Mucosa of rectum (tissue), 2 donors: ENCODE measurements at regions not wholly inside any gene's neighbourhood (a gene's known extent, or its start where the extent isn't known, plus 50 kb on each side); places are given as distances from the start of the nearest gene placed in this dataset.

Source experiments
- H3K27ac ChIP-seq, 2 donors: one replicate each; pipeline ENCODE4 v1.7.0; 2013; ENCODE audit warnings: inconsistent platforms in 2 of 2, low read depth in 2 of 2, low read length in 2 of 2
- H3K27me3 ChIP-seq, 2 donors: one replicate each; pipeline ENCODE4 v1.7.0; 2013; ENCODE audit warnings: low read length in 2 of 2; ENCODE audit not compliant: control insufficient read depth in 2 of 2, insufficient read depth in 2 of 2
- H3K36me3 ChIP-seq, 2 donors: one replicate each; pipeline ENCODE4 v1.7.0; 2013; ENCODE audit warnings: low read length in 2 of 2; ENCODE audit not compliant: control insufficient read depth in 2 of 2, insufficient read depth in 2 of 2
- H3K4me1 ChIP-seq, 2 donors: one replicate each; pipeline ENCODE4 v1.7.0; 2013; ENCODE audit warnings: low read length in 2 of 2, mild to moderate bottlenecking in 1 of 2; ENCODE audit not compliant: control insufficient read depth in 2 of 2, insufficient read depth in 2 of 2
- H3K4me3 ChIP-seq, 2 donors: one replicate each; pipeline ENCODE4 v1.7.0; 2013; ENCODE audit warnings: low read length in 2 of 2
- H3K9ac ChIP-seq, 2 donors: one replicate each; pipeline ENCODE4 v1.7.0; 2013; ENCODE audit warnings: low read length in 2 of 2, low read depth in 1 of 2, mild to moderate bottlenecking in 1 of 2
- H3K9me3 ChIP-seq, 2 donors: one replicate each; pipeline ENCODE4 v1.7.0; 2013; ENCODE audit warnings: low read length in 2 of 2; ENCODE audit not compliant: control insufficient read depth in 2 of 2
- donor health status: healthy.
- donor health status: Normal muscosa, but diverticular disease.

- Histone ChIP-seq H3K9ac (no peak overlapping the region), H3K27ac (no peak overlapping the region), H3K36me3 (no peaks in the 10 kb centered on the region), H3K9me3 (no peaks in the 10 kb centered on the region), H3K27me3 (no peaks in the 10 kb centered on the region), H3K4me1 (no peaks in the 10 kb centered on the region), H3K4me3 (no peak overlapping the region)
Observed at GRCh38 chr2:15793978-15794377, 146.4 kb upstream of the MYCN start.

- no peaks in the 10 kb centered on the region for H3K27me3 ChIP-seq
- no peaks in the 10 kb centered on the region for H3K36me3 ChIP-seq
- H3K4me1 ChIP-seq: no peaks in the 10 kb centered on the region
- H3K9me3 ChIP-seq: no peaks in the 10 kb centered on the region
- H3K4me3 ChIP-seq: no peak overlapping the region
- no peak overlapping the region for H3K27ac ChIP-seq
- H3K9ac ChIP-seq: no peak overlapping the region
Observed at GRCh38 chr2:15794608-15795134, 145.7 kb upstream of the MYCN start.

- no peak overlapping the region for H3K4me3 ChIP-seq
Observed at GRCh38 chr2:15795426-15795825, 144.9 kb upstream of the MYCN start.

GRCh38 chr2:15796167-15796942 lies 144.0 kb upstream of the MYCN start:
- Histone ChIP-seq H3K9ac (no peak overlapping the region), H3K9me3 (no peaks in the 10 kb centered on the region)

More at GRCh38 chr2:15795426-15795825, 144.9 kb upstream of the MYCN start:
- Histone ChIP-seq H3K36me3 (no peaks in the 10 kb centered on the region), H3K9ac (no peak overlapping the region), H3K4me1 (no peaks in the 10 kb centered on the region), H3K27ac (no peak overlapping the region), H3K27me3 (no peaks in the 10 kb centered on the region), H3K9me3 (no peaks in the 10 kb centered on the region)

GRCh38 chr2:15797231-15797938 lies 143.0 kb upstream of the MYCN start:
- H3K27ac ChIP-seq: no peak overlapping the region
- no peaks in the 10 kb centered on the region for H3K9me3 ChIP-seq
- H3K27me3 ChIP-seq: no peaks in the 10 kb centered on the region
- no peak overlapping the region for H3K9ac ChIP-seq
- H3K36me3 ChIP-seq: no peaks in the 10 kb centered on the region
- no peaks in the 10 kb centered on the region for H3K4me1 ChIP-seq
- H3K4me3 ChIP-seq: no peak overlapping the region

More at GRCh38 chr2:15796167-15796942, 144.0 kb upstream of the MYCN start:
- no peaks in the 10 kb centered on the region for H3K27me3 ChIP-seq
- no peak overlapping the region for H3K27ac ChIP-seq
- H3K36me3 ChIP-seq: no peaks in the 10 kb centered on the region
- no peaks in the 10 kb centered on the region for H3K4me1 ChIP-seq
- H3K4me3 ChIP-seq: no peak overlapping the region

GRCh38 chr2:15797939-15798281 lies 142.4 kb upstream of the MYCN start:
- Histone ChIP-seq H3K27ac (no peak overlapping the region), H3K4me3 (no peak overlapping the region), H3K4me1 (no peaks in the 10 kb centered on the region), H3K9me3 (no peaks in the 10 kb centered on the region), H3K9ac (no peak overlapping the region), H3K36me3 (no peaks in the 10 kb centered on the region), H3K27me3 (no peaks in the 10 kb centered on the region)

- Histone ChIP-seq H3K4me1 (no peaks in the 10 kb centered on the region), H3K36me3 (no peaks in the 10 kb centered on the region), H3K9me3 (no peaks in the 10 kb centered on the region), H3K4me3 (no peak overlapping the region), H3K27me3 (no peaks in the 10 kb centered on the region), H3K9ac (no peak overlapping the region), H3K27ac (no peak overlapping the region)
Observed at GRCh38 chr2:15798701-15799431, 141.5 kb upstream of the MYCN start.

- Histone ChIP-seq H3K9me3 (no peaks in the 10 kb centered on the region), H3K4me1 (no peaks in the 10 kb centered on the region), H3K27ac (no peak overlapping the region), H3K36me3 (no peaks in the 10 kb centered on the region), H3K4me3 (no peak overlapping the region), H3K27me3 (no peaks in the 10 kb centered on the region), H3K9ac (no peak overlapping the region)
Observed at GRCh38 chr2:15799432-15799827, 140.9 kb upstream of the MYCN start.

GRCh38 chr2:15800495-15801329 lies 139.6 kb upstream of the MYCN start:
- Histone ChIP-seq H3K27ac (no peak overlapping the region), H3K27me3 (no peaks in the 10 kb centered on the region), H3K9ac (no peak overlapping the region), H3K36me3 (no peaks in the 10 kb centered on the region), H3K9me3 (no peaks in the 10 kb centered on the region), H3K4me3 (no peak overlapping the region), H3K4me1 (no peaks in the 10 kb centered on the region)
